ENCODE measurements at regions not wholly inside any gene's neighbourhood (a gene's known extent, or its start where the extent isn't known, plus 50 kb on each side); places are given as distances from the start of the nearest gene placed in this dataset.

DNA sequence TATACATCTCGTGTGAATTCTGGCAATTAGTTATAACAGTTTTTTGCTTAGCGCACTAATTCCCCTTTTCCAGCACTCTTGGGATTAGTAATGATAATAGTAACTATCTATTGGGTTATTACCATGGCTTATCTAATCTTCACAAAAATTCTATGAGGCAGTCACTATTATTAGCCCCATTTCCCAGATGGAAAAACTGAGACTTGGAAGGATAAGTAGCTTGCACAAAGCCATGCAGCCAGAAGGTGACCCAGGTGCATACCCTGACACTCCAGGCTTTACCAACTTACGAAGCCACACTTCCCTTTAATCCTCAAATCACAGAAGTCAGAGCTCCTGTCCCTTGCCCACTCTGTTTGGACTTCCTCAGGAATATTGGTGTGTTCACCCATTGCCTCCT is 156.8 kb downstream of the CYP26B1 start:
- ChIA-PET CTCF (no interaction called here), POLR2A (ENCODE audit: unreplicated experiment) (no interaction called here)
- Histone ChIP-seq H3F3A (ENCODE audit: insufficient read depth, low read depth) (no peaks in the 10 kb centered on the region), H3K27ac (no peak overlapping the region), H3K4me3 (no peak overlapping the region), H3K4me2 (no peak overlapping the region), H3K36me3 (ENCODE audit: low read depth) (no peaks in the 10 kb centered on the region), H2AFZ (no peak overlapping the region), H4K20me1 (ENCODE audit: insufficient read depth) (no peaks in the 10 kb centered on the region), H3K9me2 (ENCODE audit: insufficient read depth) (peaks cover 4% of the 10 kb centered on the region; the same call in 1 of the 2 replicates), H3K27me3 (ENCODE audit: insufficient read depth, low read depth) (no peaks in the 10 kb centered on the region), H3K4me1 (replicated peaks; ENCODE audit: insufficient read depth) (no peaks in the 10 kb centered on the region), H3K9me3 (ENCODE audit: insufficient read depth, low read depth) (no peaks in the 10 kb centered on the region), H3K79me2 (ENCODE audit: low read depth) (no peaks in the 10 kb centered on the region)
- no peak for DNase-seq
- no TSS peak for BruUV-seq (replicated peaks)
- TF ChIP-seq EZH2 (IDR thresholded peaks at IDR 0.05; ENCODE audit: low read depth): no peak
- TF ChIP-seq, protein P1, sequence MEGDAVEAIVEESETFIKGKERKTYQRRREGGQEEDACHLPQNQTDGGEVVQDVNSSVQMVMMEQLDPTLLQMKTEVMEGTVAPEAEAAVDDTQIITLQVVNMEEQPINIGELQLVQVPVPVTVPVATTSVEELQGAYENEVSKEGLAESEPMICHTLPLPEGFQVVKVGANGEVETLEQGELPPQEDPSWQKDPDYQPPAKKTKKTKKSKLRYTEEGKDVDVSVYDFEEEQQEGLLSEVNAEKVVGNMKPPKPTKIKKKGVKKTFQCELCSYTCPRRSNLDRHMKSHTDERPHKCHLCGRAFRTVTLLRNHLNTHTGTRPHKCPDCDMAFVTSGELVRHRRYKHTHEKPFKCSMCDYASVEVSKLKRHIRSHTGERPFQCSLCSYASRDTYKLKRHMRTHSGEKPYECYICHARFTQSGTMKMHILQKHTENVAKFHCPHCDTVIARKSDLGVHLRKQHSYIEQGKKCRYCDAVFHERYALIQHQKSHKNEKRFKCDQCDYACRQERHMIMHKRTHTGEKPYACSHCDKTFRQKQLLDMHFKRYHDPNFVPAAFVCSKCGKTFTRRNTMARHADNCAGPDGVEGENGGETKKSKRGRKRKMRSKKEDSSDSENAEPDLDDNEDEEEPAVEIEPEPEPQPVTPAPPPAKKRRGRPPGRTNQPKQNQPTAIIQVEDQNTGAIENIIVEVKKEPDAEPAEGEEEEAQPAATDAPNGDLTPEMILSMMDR (conservative IDR thresholded peaks at IDR 0.05): no peak
- intact Hi-C loops (cut with micrococcal nuclease; ENCODE audit: unreplicated experiment): no loop called here

DNA sequence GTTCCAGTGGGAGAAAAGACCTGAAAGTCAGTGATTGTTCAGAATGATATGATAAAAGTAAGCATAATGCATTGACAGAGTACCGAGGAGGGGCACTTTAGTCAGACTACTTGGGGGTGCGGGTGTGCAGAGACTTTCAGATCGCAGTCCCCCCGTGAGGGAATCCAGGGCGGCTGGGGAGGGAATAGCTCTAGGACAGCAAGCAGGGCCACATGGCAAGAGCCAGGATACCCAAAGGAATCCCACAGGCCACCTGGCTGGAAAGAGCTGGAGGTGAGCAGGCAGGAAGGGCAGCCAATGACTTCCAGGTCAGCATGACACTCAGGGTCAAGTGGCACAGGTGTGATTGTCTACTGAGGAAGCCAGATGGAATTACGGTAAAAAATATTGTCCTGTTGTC is 157.5 kb downstream of the CYP26B1 start:
- intact Hi-C loops (cut with micrococcal nuclease; ENCODE audit: unreplicated experiment): no loop called here

DNA sequence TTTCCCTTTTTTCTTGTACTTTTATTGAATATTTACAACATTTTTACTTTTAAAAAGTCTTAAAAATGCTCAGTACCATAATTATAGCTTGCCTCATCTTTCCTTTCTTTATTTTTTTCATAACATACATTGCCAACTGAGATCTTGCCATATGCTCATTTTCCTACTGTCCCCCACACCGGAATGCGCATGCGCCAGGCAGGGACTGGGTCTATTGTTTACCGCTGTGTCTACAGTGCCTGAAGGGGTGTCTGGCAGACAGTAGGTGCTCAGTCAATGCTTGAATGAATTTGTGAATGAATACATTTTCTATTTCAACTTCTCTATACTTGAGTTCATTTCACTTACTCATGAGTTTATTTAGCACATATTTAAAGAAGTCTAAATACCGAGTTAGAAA is 158.0 kb downstream of the CYP26B1 start:
- intact Hi-C loops (cut with micrococcal nuclease; ENCODE audit: unreplicated experiment): no loop called here

More for the DNA sequence above, 157.5 kb downstream of the CYP26B1 start:
- BruUV-seq (replicated peaks): no TSS peak
- Histone ChIP-seq H3K4me2 (no peak overlapping the region), H3K4me1 (replicated peaks; ENCODE audit: insufficient read depth) (no peaks in the 10 kb centered on the region), H3F3A (ENCODE audit: insufficient read depth, low read depth) (no peaks in the 10 kb centered on the region), H3K36me3 (ENCODE audit: low read depth) (no peaks in the 10 kb centered on the region), H3K27ac (no peak overlapping the region), H3K79me2 (ENCODE audit: low read depth) (no peaks in the 10 kb centered on the region), H3K4me3 (no peak overlapping the region), H3K27me3 (ENCODE audit: insufficient read depth, low read depth) (no peaks in the 10 kb centered on the region), H3K9me2 (ENCODE audit: insufficient read depth) (peaks cover 4% of the 10 kb centered on the region; the same call in 1 of the 2 replicates), H4K20me1 (ENCODE audit: insufficient read depth) (no peaks in the 10 kb centered on the region), H2AFZ (no peak overlapping the region), H3K9me3 (ENCODE audit: insufficient read depth, low read depth) (no peaks in the 10 kb centered on the region)
- ChIA-PET CTCF (no interaction called here), POLR2A (ENCODE audit: unreplicated experiment) (no interaction called here)
- DNase-seq: no peak
- no peak for TF ChIP-seq EZH2 (IDR thresholded peaks at IDR 0.05; ENCODE audit: low read depth)
- TF ChIP-seq, protein P1 (conservative IDR thresholded peaks at IDR 0.05): no peak

More for the DNA sequence above, 158.0 kb downstream of the CYP26B1 start:
- Histone ChIP-seq H3K36me3 (ENCODE audit: low read depth) (no peaks in the 10 kb centered on the region), H3K4me1 (replicated peaks; ENCODE audit: insufficient read depth) (no peaks in the 10 kb centered on the region), H3K9me2 (ENCODE audit: insufficient read depth) (peaks cover 4% of the 10 kb centered on the region; the same call in 1 of the 2 replicates), H3K27ac (no peak overlapping the region), H3K79me2 (ENCODE audit: low read depth) (no peaks in the 10 kb centered on the region), H4K20me1 (ENCODE audit: insufficient read depth) (no peaks in the 10 kb centered on the region), H3F3A (ENCODE audit: insufficient read depth, low read depth) (no peaks in the 10 kb centered on the region; the same call in 1 of the 2 replicates), H3K9me3 (ENCODE audit: insufficient read depth, low read depth) (no peaks in the 10 kb centered on the region), H2AFZ (no peak overlapping the region), H3K4me2 (no peak overlapping the region), H3K4me3 (no peak overlapping the region), H3K27me3 (ENCODE audit: insufficient read depth, low read depth) (no peaks in the 10 kb centered on the region)
- CTCF ChIA-PET: no interaction called here
- POLR2A ChIA-PET (ENCODE audit: unreplicated experiment): no interaction called here
- BruUV-seq (replicated peaks): no TSS peak
- TF ChIP-seq, protein P1 (conservative IDR thresholded peaks at IDR 0.05): no peak
- no peak for TF ChIP-seq EZH2 (IDR thresholded peaks at IDR 0.05; ENCODE audit: low read depth)
- DNase-seq: no peak

Data from PC-9 (cell line).